ENCODE measurements at regions not wholly inside any gene's neighbourhood (a gene's known extent, or its start where the extent isn't known, plus 50 kb on each side); places are given as distances from the start of the nearest gene placed in this dataset.
"Not testable (repeated sequence)": the region's sequence is repeated elsewhere in the genome, so short reads cannot be mapped to it uniquely, and the experiment has no call there.

DNA sequence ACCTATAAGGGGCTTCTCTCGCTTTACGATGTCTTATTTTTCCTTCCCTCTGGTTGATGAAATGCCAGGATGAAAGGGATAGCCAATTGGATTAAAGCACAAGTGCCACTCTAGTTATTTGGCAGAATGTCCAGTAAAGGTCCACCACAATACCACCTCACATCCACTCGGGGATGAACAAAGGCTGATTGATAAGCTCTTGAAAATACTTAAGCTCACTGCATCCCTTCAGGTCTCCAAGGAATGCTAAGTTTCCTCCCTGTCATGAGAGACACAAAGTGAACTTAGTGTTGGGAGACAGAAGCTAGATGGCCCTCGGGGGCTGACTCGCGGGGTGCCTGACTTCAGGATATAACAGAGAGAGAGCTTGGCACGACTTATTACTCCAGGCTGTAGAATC is 185.9 kb upstream of the ZNF644 start:
- not testable (repeated sequence) for DNase-seq

DNA sequence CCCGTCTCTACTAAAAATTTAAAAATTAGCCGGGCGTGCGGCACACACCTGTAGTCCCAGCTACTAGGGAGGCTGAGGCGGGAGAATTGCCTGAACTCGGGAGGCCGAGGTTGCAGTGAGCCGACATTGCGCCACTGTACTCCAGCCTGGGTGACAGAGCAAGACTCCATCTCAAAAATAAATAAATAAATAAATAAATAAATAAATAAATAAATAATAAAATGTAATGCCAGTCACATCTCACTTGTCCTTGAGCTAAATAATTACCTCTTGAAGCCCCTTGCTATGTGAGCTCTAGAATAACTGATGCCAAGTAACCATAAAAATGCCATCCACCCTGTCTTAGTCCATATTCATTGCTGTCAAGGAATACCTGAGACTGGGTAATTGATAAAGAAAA is 182.3 kb upstream of the ZNF644 start:
- DNase-seq = not testable (repeated sequence)

DNA sequence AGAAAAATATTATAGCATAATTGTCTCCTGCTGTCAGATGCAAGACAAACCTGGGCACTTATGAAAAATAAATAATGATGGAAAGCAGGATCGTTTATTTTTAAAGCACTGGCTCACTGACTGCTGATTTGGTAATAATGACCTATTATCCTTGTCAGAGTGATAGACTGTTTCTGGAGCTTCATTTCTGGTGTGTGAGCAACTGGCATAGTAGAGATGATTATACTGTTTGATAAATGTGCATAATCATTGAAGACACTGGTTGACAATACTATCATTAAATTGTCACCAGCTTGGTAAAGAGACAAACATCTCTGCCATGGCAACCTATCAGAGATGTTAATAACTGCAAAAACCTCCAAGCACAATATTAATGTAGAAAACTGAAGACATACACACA is 179.9 kb upstream of the ZNF644 start:
- DNase-seq = no peak

DNA sequence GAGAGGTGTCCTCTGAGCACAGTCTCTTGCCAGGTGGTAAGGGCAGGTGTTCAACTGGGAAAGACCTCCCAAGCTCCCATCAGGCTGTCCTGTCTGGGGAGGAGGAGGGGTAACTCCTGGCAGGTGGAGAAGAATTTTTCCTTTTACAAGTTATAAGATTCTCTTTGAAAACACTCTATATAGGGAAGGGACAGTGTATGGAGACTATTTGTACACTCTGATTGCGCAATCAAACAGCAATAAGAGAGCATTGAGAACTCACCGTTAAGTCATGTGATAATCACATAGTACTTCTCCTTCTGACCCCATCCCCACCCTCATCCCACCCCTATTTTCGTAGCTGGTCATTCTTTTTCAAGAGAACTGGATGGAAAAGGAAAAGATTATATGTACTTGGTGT is 179.3 kb upstream of the ZNF644 start:
- DNase-seq = no peak

- DNase-seq = no peak
Observed at GRCh38 chr1:91200675-91201074, 178.8 kb upstream of the ZNF644 start.

DNA sequence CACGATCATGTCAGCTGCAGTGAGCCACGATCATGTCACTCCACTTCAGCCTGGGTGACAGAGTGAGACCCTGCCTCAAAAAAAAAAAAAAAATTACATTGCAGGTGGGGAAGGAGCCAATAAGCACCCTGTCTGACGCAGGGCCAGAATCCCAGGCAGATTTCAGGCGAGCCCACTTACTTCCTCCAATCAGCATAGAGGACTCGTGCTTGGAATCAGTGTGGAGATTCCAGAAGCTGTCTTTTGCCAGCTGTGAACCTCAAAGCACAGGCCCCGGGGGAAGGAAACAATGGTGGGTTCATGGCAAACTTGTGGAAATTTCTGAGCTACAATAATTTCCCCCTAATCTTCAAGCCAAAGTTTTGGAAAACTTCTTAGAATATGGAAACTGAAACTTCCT is 178.2 kb upstream of the ZNF644 start:
- DNase-seq = no peak

- DNase-seq = no peak
Observed at GRCh38 chr1:91190996-91191395, 169.2 kb upstream of the ZNF644 start.

DNA sequence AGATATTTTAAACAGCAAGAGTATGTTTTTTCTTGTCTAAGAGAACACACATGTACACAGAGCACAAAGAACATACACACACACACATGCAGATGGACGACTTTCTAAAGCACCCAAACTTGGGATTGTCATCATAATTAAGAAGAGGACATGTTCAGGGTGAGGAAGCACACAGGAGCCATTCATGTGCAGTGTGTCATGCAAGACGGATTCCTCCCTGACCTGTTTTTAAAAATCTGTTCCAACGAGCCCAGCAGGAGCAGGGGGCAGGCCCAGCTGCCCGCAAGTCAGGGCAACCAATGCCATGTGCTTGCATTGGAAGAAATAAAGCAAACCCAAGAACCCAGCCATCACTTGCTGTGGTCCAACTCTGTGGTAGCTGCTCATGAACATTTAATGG is 167.3 kb upstream of the ZNF644 start:
- no peak for DNase-seq

GRCh38 chr1:91182807-91183206 is 161.0 kb upstream of the ZNF644 start:
- not testable (repeated sequence) for DNase-seq

GRCh38 chr1:91176250-91176649 is 154.4 kb upstream of the ZNF644 start:
- no peak for DNase-seq

DNA sequence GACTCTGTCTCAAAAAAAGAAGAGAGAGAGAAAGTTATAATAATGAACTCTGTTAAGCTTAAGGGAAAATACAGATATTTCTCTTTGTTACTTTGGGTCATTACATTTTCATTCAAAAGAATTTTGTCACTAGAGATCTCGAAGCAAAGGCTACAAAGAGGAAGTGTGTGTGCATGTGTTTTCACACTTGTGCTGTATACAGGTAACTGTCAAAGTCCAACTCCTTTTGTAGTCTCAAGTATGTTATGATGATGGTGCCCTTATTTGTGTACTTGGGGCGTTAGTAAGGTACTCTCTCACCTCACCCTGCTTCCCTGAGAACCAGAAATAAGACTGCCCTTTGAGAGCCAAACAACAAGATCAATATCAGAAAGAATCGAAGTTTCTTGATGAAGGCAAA is 152.9 kb upstream of the ZNF644 start:
- DNase-seq = no peak

GRCh38 chr1:91173346-91173890 is 151.6 kb upstream of the ZNF644 start:
- DNase-seq = no peak

- DNase-seq = no peak
Observed at GRCh38 chr1:91172541-91172940, 150.7 kb upstream of the ZNF644 start.

- DNase-seq = peak; percentile 71 to 81
Observed at GRCh38 chr1:91171898-91172297, 150.1 kb upstream of the ZNF644 start.

- DNase-seq = no peak
Observed at GRCh38 chr1:91170571-91170970, 148.7 kb upstream of the ZNF644 start.

DNA sequence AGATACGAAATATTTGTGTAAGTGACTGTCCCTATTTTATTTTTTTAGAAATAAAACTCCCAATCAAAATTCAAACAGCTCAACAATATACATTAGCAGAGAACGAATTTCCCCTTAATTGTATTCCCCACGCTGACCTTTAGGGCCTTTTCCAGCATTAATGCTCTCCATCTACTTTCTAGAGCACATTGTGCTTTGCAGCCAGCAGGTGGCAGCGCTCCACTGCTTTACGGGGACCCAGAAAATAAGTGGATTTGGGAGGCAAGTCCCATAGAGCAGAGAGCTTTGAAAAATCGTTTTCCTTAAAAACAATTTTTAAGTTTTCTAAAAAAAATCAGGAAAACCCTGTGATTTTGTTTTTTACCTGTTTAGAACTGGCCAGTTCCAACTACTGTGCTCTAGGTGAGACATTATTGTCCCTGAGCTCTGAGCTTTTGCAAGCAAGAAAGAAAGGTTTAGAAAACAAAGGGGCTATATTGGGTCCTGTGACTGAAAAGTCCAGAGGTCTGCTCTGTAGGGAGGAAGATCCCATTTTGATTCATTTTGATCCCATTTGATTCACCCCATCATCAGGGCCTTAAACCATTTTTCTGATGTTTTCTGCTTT is 144.4 kb upstream of the ZNF644 start:
- DNase-seq = peak; percentile 52 to 64

- DNase-seq = peak in 1 of 2 donors; percentile 65
Observed at GRCh38 chr1:91165033-91165654, 143.3 kb upstream of the ZNF644 start.

DNA sequence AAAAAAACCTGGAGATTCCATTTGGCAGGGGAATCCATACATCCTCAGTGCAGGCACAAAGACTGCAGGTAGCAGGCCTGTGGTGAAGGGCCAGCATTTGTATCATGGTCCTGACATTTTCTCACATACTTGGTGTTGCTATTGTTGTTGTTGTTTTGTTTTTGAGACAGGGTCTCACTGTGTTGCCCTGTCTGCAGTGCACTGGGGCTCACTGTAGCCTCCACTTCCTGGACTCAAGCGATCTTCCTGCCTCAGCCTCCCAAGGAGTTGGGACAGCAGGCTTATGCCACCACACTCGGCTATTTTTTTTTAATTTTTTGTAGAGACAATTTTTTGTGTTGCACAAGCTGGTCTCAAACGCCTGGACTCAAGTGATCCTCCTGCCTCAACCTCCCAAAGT is 140.8 kb upstream of the ZNF644 start:
- no peak for DNase-seq

GRCh38 chr1:91161749-91162148 is 139.9 kb upstream of the ZNF644 start:
- DNase-seq = no peak

DNA sequence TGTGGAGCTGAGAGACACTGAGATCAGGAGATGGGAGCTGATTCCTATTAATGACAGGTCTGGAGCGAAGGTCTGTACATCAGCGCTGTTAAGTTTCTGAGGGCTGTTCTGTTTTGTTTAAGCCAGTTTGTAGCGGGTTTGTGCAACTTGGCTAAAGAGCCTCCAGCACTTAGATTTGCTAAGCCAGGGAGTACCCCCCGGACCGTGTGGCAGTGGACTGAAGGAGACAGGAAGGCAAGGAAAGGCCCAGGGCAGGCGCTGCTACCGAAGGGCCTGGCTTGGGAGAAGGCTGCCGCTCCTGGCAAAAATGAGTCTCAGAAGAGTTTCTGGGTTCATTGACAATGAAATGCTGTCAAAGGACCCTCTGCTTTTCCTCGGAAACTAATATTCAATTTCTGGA is 139.3 kb upstream of the ZNF644 start:
- no peak for DNase-seq

DNA sequence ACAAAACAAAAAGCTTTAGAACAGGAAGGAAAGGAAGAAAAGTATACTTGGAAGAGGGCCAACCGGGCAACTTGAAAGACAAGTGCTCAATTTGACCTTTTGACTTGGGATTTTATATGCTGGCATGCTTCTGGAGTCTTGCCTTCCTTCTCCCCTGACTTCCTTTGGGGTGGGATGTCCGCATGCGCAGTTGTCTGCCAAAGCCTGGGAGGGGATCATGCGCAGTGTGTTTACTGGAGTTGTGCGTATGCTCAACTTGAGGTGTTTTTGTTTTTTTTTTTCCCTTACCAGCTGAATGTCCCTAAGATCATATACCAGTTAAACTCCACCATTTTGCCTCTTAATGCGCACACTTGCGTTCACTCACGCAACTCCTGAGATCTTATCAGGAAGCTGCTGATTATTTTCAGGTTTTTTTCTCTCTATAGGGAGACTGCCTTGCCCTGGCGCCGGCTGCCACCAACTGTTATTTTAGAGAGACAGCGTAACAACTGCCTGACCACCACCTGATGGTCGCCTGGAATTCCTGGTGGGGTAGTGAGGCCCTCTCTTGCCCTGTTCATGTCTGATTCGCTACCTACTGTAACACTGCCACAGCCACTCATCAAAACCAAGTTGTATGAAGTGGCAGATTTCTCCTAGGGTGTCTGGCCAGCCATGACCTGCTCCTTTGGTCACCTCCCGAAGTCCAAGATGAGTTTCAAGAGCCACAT is 138.7 kb upstream of the ZNF644 start:
- DNase-seq = no peak

DNA sequence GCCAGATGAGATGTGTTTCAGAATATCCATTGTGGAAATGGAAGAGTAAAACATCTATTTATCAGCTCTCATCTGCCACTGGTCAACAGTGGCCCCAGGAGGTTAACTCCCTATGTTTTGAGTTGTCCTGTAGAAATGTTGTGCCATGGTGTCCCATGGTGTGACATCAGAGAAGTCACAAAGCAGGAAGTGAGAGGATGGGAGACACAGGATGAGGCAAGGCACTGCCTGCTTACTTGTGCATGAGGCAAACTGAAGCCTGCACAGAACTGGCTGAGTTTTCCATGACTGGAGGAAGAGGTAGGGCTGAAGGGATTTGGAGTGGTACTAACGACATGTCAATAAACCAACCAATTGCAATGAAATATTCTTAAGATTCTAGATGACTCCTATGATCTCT is 131.5 kb upstream of the ZNF644 start:
- DNase-seq = no peak

DNA sequence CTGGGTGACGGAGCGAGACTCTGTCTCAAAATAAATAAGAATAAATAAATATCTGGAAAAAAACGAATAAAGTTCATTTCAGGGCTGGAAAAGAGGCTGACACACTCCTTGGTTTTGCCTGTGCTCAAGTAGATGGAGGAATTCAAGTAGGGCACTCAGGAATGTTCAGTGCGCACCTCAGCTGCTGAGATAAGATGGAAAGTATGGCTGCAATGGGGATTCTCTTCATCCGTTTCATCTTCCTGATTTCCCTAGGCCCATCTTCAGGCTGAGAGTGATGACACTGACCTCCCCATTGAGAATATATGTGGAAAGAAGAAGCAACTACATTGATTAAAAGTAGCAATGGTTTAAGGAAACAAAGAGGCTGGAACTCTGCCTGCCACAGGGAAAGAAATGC is 130.5 kb upstream of the ZNF644 start:
- DNase-seq = no peak

All from right lung (tissue), 2 donors.